ENCODE measurements at regions not wholly inside any gene's neighbourhood (a gene's known extent, or its start where the extent isn't known, plus 50 kb on each side); places are given as distances from the start of the nearest gene placed in this dataset.
"Not testable (repeated sequence)": the region's sequence is repeated elsewhere in the genome, so short reads cannot be mapped to it uniquely, and the experiment has no call there.

GRCh38 chr5:91464886-91465646, 81.9 kb upstream of the ARRDC3 start:
- in situ Hi-C loops (cut with HindIII; ENCODE audit: low sequenced_read_pairs), result no loop called here
- peak; percentile 6 for DNase-seq (ENCODE audit: low read depth, low spot score)
- no peak overlapping the region for H3K4me3 ChIP-seq (ENCODE audit: low read depth, low read length)
- no peak for TF ChIP-seq CTCF (IDR thresholded peaks at IDR 0.05; ENCODE audit: low read depth, low read length)

- H3K4me3 ChIP-seq (ENCODE audit: low read depth, low read length), result no peak overlapping the region
- in situ Hi-C loops (cut with HindIII; ENCODE audit: low sequenced_read_pairs), result no loop called here
- no peak for DNase-seq (ENCODE audit: low read depth, low spot score)
- no peak for TF ChIP-seq CTCF (IDR thresholded peaks at IDR 0.05; ENCODE audit: low read depth, low read length)
These were observed 74.6 kb upstream of the ARRDC3 start for GRCh38 chr5:91457681-91458058.

- DNase-seq (ENCODE audit: low read depth, low spot score), result no peak
- no peak for TF ChIP-seq CTCF (IDR thresholded peaks at IDR 0.05; ENCODE audit: low read depth, low read length)
- H3K4me3 ChIP-seq (ENCODE audit: low read depth, low read length), result no peak overlapping the region
- in situ Hi-C loops (cut with HindIII; ENCODE audit: low sequenced_read_pairs), result no loop called here
These were observed 74.0 kb upstream of the ARRDC3 start for GRCh38 chr5:91456928-91457680.

- in situ Hi-C loops (cut with HindIII; ENCODE audit: low sequenced_read_pairs), result no loop called here
- DNase-seq (ENCODE audit: low read depth, low spot score), result no peak
- no peak for TF ChIP-seq CTCF (IDR thresholded peaks at IDR 0.05; ENCODE audit: low read depth, low read length)
- H3K4me3 ChIP-seq (ENCODE audit: low read depth, low read length), result no peak overlapping the region
These were observed 66.0 kb upstream of the ARRDC3 start for GRCh38 chr5:91449083-91449482.

- in situ Hi-C loops (cut with HindIII; ENCODE audit: low sequenced_read_pairs); H3K4me3 ChIP-seq (ENCODE audit: low read depth, low read length); DNase-seq (ENCODE audit: low read depth, low spot score): not testable (repeated sequence)
These were observed 65.0 kb upstream of the ARRDC3 start for GRCh38 chr5:91448079-91448478.

GRCh38 chr5:91446880-91447279, 63.8 kb upstream of the ARRDC3 start:
- in situ Hi-C loops (cut with HindIII; ENCODE audit: low sequenced_read_pairs); H3K4me3 ChIP-seq (ENCODE audit: low read depth, low read length); DNase-seq (ENCODE audit: low read depth, low spot score): not testable (repeated sequence)

- peak; percentile 18 for DNase-seq (ENCODE audit: low read depth, low spot score)
- no peak overlapping the region for H3K4me3 ChIP-seq (ENCODE audit: low read depth, low read length)
- in situ Hi-C loops (cut with HindIII; ENCODE audit: low sequenced_read_pairs), result no loop called here
- TF ChIP-seq CTCF (IDR thresholded peaks at IDR 0.05; ENCODE audit: low read depth, low read length), result no peak
These were observed 60.8 kb upstream of the ARRDC3 start for GRCh38 chr5:91443761-91444467.
